ENCODE measurements at regions not wholly inside any gene's neighbourhood (a gene's known extent, or its start where the extent isn't known, plus 50 kb on each side); places are given as distances from the start of the nearest gene placed in this dataset.

GRCh38 chr7:110593355-110593754 is 497.6 kb upstream of the LRRN3 start:
- H3K36me3 ChIP-seq (ENCODE audit: control insufficient read depth in 2 of 2, insufficient read depth in 2 of 2, low read length in 2 of 2), result no peaks in the 10 kb centered on the region
- no peak overlapping the region for H3K9ac ChIP-seq (ENCODE audit: low read depth in 1 of 2, low read length in 2 of 2)
- no peak overlapping the region for H3K27ac ChIP-seq (ENCODE audit: low read depth in 2 of 2, low read length in 2 of 2)
- H3K9me3 ChIP-seq (ENCODE audit: control insufficient read depth in 2 of 2, low read length in 2 of 2), result no peaks in the 10 kb centered on the region
- no peak overlapping the region for H3K4me3 ChIP-seq (ENCODE audit: low read length in 2 of 2)
- no peaks in the 10 kb centered on the region for H3K4me1 ChIP-seq (ENCODE audit: control insufficient read depth in 2 of 2, insufficient read depth in 2 of 2, low read length in 2 of 2)
- H3K27me3 ChIP-seq (ENCODE audit: control insufficient read depth in 2 of 2, insufficient read depth in 2 of 2, low read length in 2 of 2), result no peaks in the 10 kb centered on the region

GRCh38 chr7:110595694-110596093 is 495.2 kb upstream of the LRRN3 start:
- Histone ChIP-seq H3K36me3 (ENCODE audit: control insufficient read depth in 2 of 2, insufficient read depth in 2 of 2, low read length in 2 of 2) (no peaks in the 10 kb centered on the region), H3K4me3 (ENCODE audit: low read length in 2 of 2) (no peak overlapping the region), H3K4me1 (ENCODE audit: control insufficient read depth in 2 of 2, insufficient read depth in 2 of 2, low read length in 2 of 2) (no peaks in the 10 kb centered on the region), H3K9me3 (ENCODE audit: control insufficient read depth in 2 of 2, low read length in 2 of 2) (no peaks in the 10 kb centered on the region), H3K27ac (ENCODE audit: low read depth in 2 of 2, low read length in 2 of 2) (no peak overlapping the region), H3K9ac (ENCODE audit: low read depth in 1 of 2, low read length in 2 of 2) (no peak overlapping the region), H3K27me3 (ENCODE audit: control insufficient read depth in 2 of 2, insufficient read depth in 2 of 2, low read length in 2 of 2) (no peaks in the 10 kb centered on the region)

DNA sequence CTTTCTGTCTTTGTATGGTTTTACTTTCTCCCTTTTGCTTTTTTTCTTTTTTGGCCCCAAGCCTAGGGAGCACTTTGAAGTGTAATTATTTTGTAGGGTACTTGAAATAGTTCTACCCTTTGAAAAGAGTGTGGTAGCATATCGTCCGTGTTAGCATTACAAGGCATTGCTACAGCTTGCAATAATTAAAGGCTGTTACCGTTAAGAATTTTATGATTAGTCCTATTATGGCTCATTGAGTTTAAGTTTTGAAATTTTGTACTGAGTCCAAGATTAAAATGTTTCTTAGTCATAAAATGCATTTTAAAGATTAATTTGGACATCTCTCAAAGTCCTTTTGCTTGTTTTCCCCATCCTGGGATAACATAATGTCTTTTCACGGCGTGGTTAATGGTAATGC is 490.0 kb upstream of the LRRN3 start:
- no peaks in the 10 kb centered on the region for H3K9me3 ChIP-seq (ENCODE audit: control insufficient read depth in 2 of 2, low read length in 2 of 2)
- no peaks in the 10 kb centered on the region for H3K4me1 ChIP-seq (ENCODE audit: control insufficient read depth in 2 of 2, insufficient read depth in 2 of 2, low read length in 2 of 2)
- H3K27me3 ChIP-seq (ENCODE audit: control insufficient read depth in 2 of 2, insufficient read depth in 2 of 2, low read length in 2 of 2), result no peaks in the 10 kb centered on the region
- H3K9ac ChIP-seq (ENCODE audit: low read depth in 1 of 2, low read length in 2 of 2), result no peak overlapping the region
- H3K4me3 ChIP-seq (ENCODE audit: low read length in 2 of 2), result no peak overlapping the region
- no peaks in the 10 kb centered on the region for H3K36me3 ChIP-seq (ENCODE audit: control insufficient read depth in 2 of 2, insufficient read depth in 2 of 2, low read length in 2 of 2)
- H3K27ac ChIP-seq (ENCODE audit: low read depth in 2 of 2, low read length in 2 of 2), result no peak overlapping the region

DNA sequence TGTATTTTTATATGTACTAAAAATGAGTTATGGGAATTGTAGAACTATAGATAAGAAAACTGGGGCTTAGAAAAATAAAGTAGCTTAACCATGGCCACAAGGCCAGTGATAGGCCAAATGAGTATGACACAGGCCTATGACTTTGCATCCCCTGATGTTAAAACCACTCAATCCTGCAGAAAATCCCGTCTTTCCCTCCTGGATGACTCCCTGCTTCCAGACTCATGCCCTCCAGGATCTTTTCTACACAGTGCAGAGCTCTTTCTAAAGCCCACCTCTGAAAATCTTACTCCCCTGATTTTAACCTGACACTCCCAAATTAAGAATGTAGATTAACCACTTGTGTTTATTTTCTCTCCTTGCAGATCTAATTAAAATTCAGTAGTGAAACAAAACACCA is 489.2 kb upstream of the LRRN3 start:
- no peaks in the 10 kb centered on the region for H3K4me1 ChIP-seq (ENCODE audit: control insufficient read depth in 2 of 2, insufficient read depth in 2 of 2, low read length in 2 of 2)
- H3K36me3 ChIP-seq (ENCODE audit: control insufficient read depth in 2 of 2, insufficient read depth in 2 of 2, low read length in 2 of 2), result no peaks in the 10 kb centered on the region
- H3K27ac ChIP-seq (ENCODE audit: low read depth in 2 of 2, low read length in 2 of 2), result no peak overlapping the region
- H3K9ac ChIP-seq (ENCODE audit: low read depth in 1 of 2, low read length in 2 of 2), result no peak overlapping the region
- no peaks in the 10 kb centered on the region for H3K9me3 ChIP-seq (ENCODE audit: control insufficient read depth in 2 of 2, low read length in 2 of 2)
- no peaks in the 10 kb centered on the region for H3K27me3 ChIP-seq (ENCODE audit: control insufficient read depth in 2 of 2, insufficient read depth in 2 of 2, low read length in 2 of 2)
- H3K4me3 ChIP-seq (ENCODE audit: low read length in 2 of 2), result no peak overlapping the region

DNA sequence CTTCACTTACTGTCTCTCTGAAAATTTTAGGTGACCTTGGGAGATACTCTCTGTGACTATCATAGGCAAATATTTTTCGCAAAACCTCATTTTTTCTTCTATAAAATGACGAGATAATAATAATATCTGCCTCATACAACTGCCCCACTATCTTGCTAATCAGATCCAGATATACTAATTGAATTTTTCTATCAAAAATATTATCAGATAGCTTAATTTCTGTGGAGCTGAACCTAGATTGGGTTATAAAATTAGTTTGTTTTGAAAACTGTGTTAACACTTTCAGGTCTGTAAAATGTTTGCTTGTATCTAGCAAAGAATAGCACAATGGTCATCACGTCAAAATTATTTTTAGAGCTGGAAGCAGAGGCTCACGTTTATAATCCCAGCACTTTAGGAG is 486.7 kb upstream of the LRRN3 start:
- no peaks in the 10 kb centered on the region for H3K4me1 ChIP-seq (ENCODE audit: control insufficient read depth in 2 of 2, insufficient read depth in 2 of 2, low read length in 2 of 2)
- H3K9ac ChIP-seq (ENCODE audit: low read depth in 1 of 2, low read length in 2 of 2), result no peak overlapping the region
- no peak overlapping the region for H3K4me3 ChIP-seq (ENCODE audit: low read length in 2 of 2)
- no peaks in the 10 kb centered on the region for H3K9me3 ChIP-seq (ENCODE audit: control insufficient read depth in 2 of 2, low read length in 2 of 2)
- no peaks in the 10 kb centered on the region for H3K36me3 ChIP-seq (ENCODE audit: control insufficient read depth in 2 of 2, insufficient read depth in 2 of 2, low read length in 2 of 2)
- H3K27ac ChIP-seq (ENCODE audit: low read depth in 2 of 2, low read length in 2 of 2), result no peak overlapping the region
- no peaks in the 10 kb centered on the region for H3K27me3 ChIP-seq (ENCODE audit: control insufficient read depth in 2 of 2, insufficient read depth in 2 of 2, low read length in 2 of 2)

DNA sequence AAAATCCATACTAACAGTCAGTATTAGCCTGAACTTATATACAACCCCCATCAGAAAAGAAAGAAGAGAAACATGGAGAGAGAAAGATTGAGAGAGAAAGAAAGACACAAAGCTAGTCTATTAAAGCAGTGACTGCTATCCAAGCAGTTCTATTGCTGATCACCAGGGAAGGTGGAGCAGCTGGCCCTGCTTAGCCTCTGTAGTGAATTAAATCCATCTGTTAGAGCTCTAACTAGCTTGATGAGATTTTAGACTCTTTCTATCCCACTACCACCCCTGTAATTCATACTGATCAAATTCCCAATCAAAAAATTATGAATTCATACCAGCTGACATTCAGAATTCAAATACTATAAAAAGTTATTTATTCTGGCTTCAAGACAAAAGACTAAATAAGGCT is 486.0 kb upstream of the LRRN3 start:
- Histone ChIP-seq H3K4me3 (ENCODE audit: low read length in 2 of 2) (no peak overlapping the region), H3K27ac (ENCODE audit: low read depth in 2 of 2, low read length in 2 of 2) (no peak overlapping the region), H3K36me3 (ENCODE audit: control insufficient read depth in 2 of 2, insufficient read depth in 2 of 2, low read length in 2 of 2) (no peaks in the 10 kb centered on the region), H3K4me1 (ENCODE audit: control insufficient read depth in 2 of 2, insufficient read depth in 2 of 2, low read length in 2 of 2) (no peaks in the 10 kb centered on the region), H3K9me3 (ENCODE audit: control insufficient read depth in 2 of 2, low read length in 2 of 2) (no peaks in the 10 kb centered on the region), H3K9ac (ENCODE audit: low read depth in 1 of 2, low read length in 2 of 2) (no peak overlapping the region), H3K27me3 (ENCODE audit: control insufficient read depth in 2 of 2, insufficient read depth in 2 of 2, low read length in 2 of 2) (no peaks in the 10 kb centered on the region)

DNA sequence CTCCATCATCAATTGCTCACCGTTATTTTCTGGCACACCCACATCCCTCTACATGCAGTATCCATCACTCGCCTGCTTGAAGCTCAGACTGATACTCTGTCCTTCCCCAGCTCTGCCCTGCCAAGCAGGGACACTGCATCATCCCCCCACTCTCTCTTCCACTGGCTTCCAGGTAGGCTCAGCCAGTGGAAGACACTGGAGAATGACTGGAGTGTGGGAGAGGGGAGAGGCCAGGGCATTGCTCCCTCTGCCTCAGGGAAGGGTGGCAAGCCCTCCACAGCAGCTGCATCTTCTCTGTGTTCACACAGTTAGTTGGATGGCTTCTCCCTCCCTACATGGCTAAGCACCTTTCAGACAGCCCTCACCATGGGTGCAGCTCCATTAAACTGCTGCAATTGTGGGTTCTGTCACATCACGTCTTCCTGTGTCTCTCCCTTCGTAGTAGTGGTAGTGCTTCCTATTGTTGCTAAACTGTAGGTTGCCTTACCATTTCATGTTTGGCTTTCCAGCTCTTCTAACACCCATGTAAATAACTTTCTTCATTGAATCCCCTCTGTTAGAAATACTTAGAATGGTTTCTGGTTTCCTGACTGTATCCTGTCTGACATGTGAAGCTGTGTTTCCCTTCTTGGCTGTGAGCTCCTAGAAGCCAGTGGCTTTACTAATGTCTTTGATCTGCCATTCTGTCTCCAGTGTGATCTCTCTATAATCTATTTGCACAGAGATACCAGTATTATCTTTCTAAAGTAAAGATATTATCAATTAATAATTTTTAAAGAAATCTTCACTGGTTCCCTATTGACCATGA is 483.7 kb upstream of the LRRN3 start:
- Histone ChIP-seq H3K27me3 (ENCODE audit: control insufficient read depth in 2 of 2, insufficient read depth in 2 of 2, low read length in 2 of 2) (no peaks in the 10 kb centered on the region), H3K9ac (ENCODE audit: low read depth in 1 of 2, low read length in 2 of 2) (no peak overlapping the region), H3K27ac (ENCODE audit: low read depth in 2 of 2, low read length in 2 of 2) (no peak overlapping the region), H3K4me1 (ENCODE audit: control insufficient read depth in 2 of 2, insufficient read depth in 2 of 2, low read length in 2 of 2) (no peaks in the 10 kb centered on the region), H3K36me3 (ENCODE audit: control insufficient read depth in 2 of 2, insufficient read depth in 2 of 2, low read length in 2 of 2) (no peaks in the 10 kb centered on the region), H3K4me3 (ENCODE audit: low read length in 2 of 2) (no peak overlapping the region), H3K9me3 (ENCODE audit: control insufficient read depth in 2 of 2, low read length in 2 of 2) (no peaks in the 10 kb centered on the region)

GRCh38 chr7:110609336-110609735 is 481.6 kb upstream of the LRRN3 start:
- Histone ChIP-seq H3K4me3 (ENCODE audit: low read length in 2 of 2) (no peak overlapping the region), H3K27me3 (ENCODE audit: control insufficient read depth in 2 of 2, insufficient read depth in 2 of 2, low read length in 2 of 2) (no peaks in the 10 kb centered on the region), H3K27ac (ENCODE audit: low read depth in 2 of 2, low read length in 2 of 2) (no peak overlapping the region), H3K36me3 (ENCODE audit: control insufficient read depth in 2 of 2, insufficient read depth in 2 of 2, low read length in 2 of 2) (no peaks in the 10 kb centered on the region), H3K9ac (ENCODE audit: low read depth in 1 of 2, low read length in 2 of 2) (no peak overlapping the region), H3K9me3 (ENCODE audit: control insufficient read depth in 2 of 2, low read length in 2 of 2) (no peaks in the 10 kb centered on the region), H3K4me1 (ENCODE audit: control insufficient read depth in 2 of 2, insufficient read depth in 2 of 2, low read length in 2 of 2) (no peaks in the 10 kb centered on the region)

DNA sequence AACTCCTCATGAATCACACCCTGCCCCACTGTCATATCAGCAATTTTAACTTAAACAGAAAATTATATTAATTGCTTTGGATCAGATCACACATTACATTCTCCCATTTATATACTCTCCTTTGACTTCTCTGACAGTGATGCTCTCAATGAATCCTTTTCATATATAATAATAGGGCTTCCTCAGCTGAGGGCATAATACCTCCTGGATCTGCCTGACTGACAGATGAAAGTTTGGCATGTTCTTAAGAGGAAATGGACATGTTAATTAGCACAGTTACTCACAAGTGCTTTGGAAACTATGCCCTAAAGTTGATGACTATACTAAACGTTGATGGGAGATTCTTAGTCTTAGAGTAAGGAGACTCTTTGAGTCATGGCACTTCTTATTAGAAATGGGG is 478.2 kb upstream of the LRRN3 start:
- Histone ChIP-seq H3K27me3 (ENCODE audit: control insufficient read depth in 2 of 2, insufficient read depth in 2 of 2, low read length in 2 of 2) (no peaks in the 10 kb centered on the region), H3K36me3 (ENCODE audit: control insufficient read depth in 2 of 2, insufficient read depth in 2 of 2, low read length in 2 of 2) (no peaks in the 10 kb centered on the region), H3K9me3 (ENCODE audit: control insufficient read depth in 2 of 2, low read length in 2 of 2) (no peaks in the 10 kb centered on the region), H3K4me1 (ENCODE audit: control insufficient read depth in 2 of 2, insufficient read depth in 2 of 2, low read length in 2 of 2) (no peaks in the 10 kb centered on the region), H3K27ac (ENCODE audit: low read depth in 2 of 2, low read length in 2 of 2) (no peak overlapping the region), H3K4me3 (ENCODE audit: low read length in 2 of 2) (no peak overlapping the region), H3K9ac (ENCODE audit: low read depth in 1 of 2, low read length in 2 of 2) (no peak overlapping the region)

All from mucosa of rectum (tissue), 2 donors.